BE2C (cell line): ENCODE measurements at regions not wholly inside any gene's neighbourhood (a gene's known extent, or its start where the extent isn't known, plus 50 kb on each side); places are given as distances from the start of the nearest gene placed in this dataset.

Source experiments
- DNase-seq: peaks from one replicate; pipeline ENCODE4 v3.0.0-alpha.2; 2020
- H3K27me3 ChIP-seq: fragments of 250-450 bp; sonication (Bioruptor Pico); 2 replicates; pipeline ENCODE4 v1.5.1; 2020; ENCODE audit warnings: mild to moderate bottlenecking
- H3K36me3 ChIP-seq: fragments of 250-450 bp; sonication (Bioruptor Pico); 2 replicates; pipeline ENCODE4 v1.5.1; 2020; ENCODE audit warnings: mild to moderate bottlenecking
- H3K4me1 ChIP-seq: fragments of 250-450 bp; sonication (Bioruptor Pico); 2 replicates; pipeline ENCODE4 v1.5.1; 2020
- H3K4me3 ChIP-seq: 2 replicates; pipeline ENCODE4 v1.5.1; 2011; ENCODE audit warnings: low read depth, low read length
- H3K9me3 ChIP-seq: fragments of 250-450 bp; sonication (Bioruptor Pico); 2 replicates; pipeline ENCODE4 v1.5.1; 2020
- CTCF ChIP-seq: IDR thresholded peaks from 2 replicates; pipeline ENCODE4 v1.5.1; 2012; ENCODE audit warnings: mild to moderate bottlenecking, low read depth, low read length

GRCh38 chr2:175808858-175809257 lies 193.2 kb downstream of the LNPK start:
- no peaks in the 10 kb centered on the region for H3K27me3 ChIP-seq
- no peaks in the 10 kb centered on the region for H3K9me3 ChIP-seq
- H3K4me1 ChIP-seq, result peaks cover 14% of the 10 kb centered on the region
- no peak for DNase-seq
- H3K4me3 ChIP-seq, result no peak overlapping the region
- no peaks in the 10 kb centered on the region for H3K36me3 ChIP-seq
- TF ChIP-seq CTCF, result no peak

- TF ChIP-seq CTCF, result no peak
- Histone ChIP-seq H3K27me3 (no peaks in the 10 kb centered on the region), H3K9me3 (no peaks in the 10 kb centered on the region), H3K4me3 (no peak overlapping the region), H3K4me1 (peaks cover 14% of the 10 kb centered on the region), H3K36me3 (no peaks in the 10 kb centered on the region)
- DNase-seq, result no peak
Observed at GRCh38 chr2:175808078-175808477, 194.0 kb downstream of the LNPK start.

GRCh38 chr2:175807031-175807873 lies 194.8 kb downstream of the LNPK start:
- Histone ChIP-seq H3K4me3 (no peak overlapping the region), H3K4me1 (peaks cover 14% of the 10 kb centered on the region), H3K9me3 (no peaks in the 10 kb centered on the region), H3K36me3 (no peaks in the 10 kb centered on the region), H3K27me3 (no peaks in the 10 kb centered on the region)
- no peak for TF ChIP-seq CTCF
- peak; percentile 65 for DNase-seq

GRCh38 chr2:175806570-175806969 lies 195.5 kb downstream of the LNPK start:
- Histone ChIP-seq H3K27me3 (no peaks in the 10 kb centered on the region), H3K4me1 (peaks cover 14% of the 10 kb centered on the region), H3K4me3 (no peak overlapping the region), H3K9me3 (no peaks in the 10 kb centered on the region), H3K36me3 (no peaks in the 10 kb centered on the region)
- no peak for DNase-seq
- TF ChIP-seq CTCF, result no peak

- DNase-seq, result no peak
- Histone ChIP-seq H3K4me1 (peaks cover 14% of the 10 kb centered on the region), H3K4me3 (no peak overlapping the region), H3K27me3 (no peaks in the 10 kb centered on the region), H3K36me3 (no peaks in the 10 kb centered on the region), H3K9me3 (no peaks in the 10 kb centered on the region)
- no peak for TF ChIP-seq CTCF
Observed at GRCh38 chr2:175806125-175806490, 196.0 kb downstream of the LNPK start.

- no peaks in the 10 kb centered on the region for H3K36me3 ChIP-seq
- H3K4me3 ChIP-seq, result no peak overlapping the region
- no peaks in the 10 kb centered on the region for H3K27me3 ChIP-seq
- H3K4me1 ChIP-seq, result peaks cover 14% of the 10 kb centered on the region
- H3K9me3 ChIP-seq, result no peaks in the 10 kb centered on the region
- no peak for TF ChIP-seq CTCF
- peak; percentile 24 for DNase-seq
Observed at GRCh38 chr2:175805442-175806124, 196.5 kb downstream of the LNPK start.
